GM21515 (cell line): ENCODE measurements at regions not wholly inside any gene's neighbourhood (a gene's known extent, or its start where the extent isn't known, plus 50 kb on each side); places are given as distances from the start of the nearest gene placed in this dataset.

Experiments
- ATAC-seq: cut with Tn5 transposase; IDR thresholded peaks from one replicate; pipeline ENCODE4 v1.9.1; 2021; ENCODE audit not compliant: unreplicated experiment

GRCh38 chr20:39623584-39624234 is 661.6 kb downstream of the DHX35 start:
- ATAC-seq = no peak

- ATAC-seq = no peak
Observed at GRCh38 chr20:39619271-39619785, 657.2 kb downstream of the DHX35 start.

DNA sequence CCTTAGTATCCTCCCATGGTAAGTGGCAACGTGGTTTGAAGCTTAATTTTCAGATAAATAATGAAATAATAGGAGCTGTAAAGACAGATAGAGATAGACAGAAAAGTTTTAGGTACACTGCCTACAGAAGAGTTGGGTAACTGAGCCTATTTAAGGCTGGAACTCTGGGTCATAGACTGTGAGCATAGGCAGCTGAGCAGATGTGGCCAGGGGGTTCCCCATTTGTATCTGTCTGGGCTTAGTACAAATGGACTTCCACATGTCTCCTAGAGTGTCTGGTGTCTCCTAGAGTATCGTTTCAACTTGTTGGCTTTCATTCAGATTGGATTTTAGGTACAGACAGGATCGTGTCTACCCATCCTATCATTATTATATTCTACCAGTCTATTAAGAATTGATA is 649.8 kb downstream of the DHX35 start:
- ATAC-seq = no peak

DNA sequence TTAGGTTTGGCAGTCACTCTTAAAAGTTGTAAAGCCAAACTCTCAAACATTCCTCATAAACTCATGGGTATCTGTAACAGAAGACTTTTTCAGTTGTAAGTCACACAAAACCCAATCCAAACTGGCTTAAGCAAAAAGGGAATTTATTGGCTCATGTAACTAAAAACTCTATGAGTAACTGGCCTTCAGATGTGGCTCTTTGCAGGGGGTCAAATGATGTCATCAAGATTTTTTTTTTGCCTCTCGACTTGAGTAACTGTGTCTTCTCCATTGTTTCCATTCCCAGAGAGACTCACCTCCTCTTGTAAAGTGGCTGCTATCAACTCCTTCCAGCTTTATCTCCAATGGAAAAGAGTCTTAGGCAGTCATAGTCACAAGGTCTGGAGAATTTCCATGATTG is 645.0 kb downstream of the DHX35 start:
- ATAC-seq = no peak

- no peak for ATAC-seq
Observed at GRCh38 chr20:39605908-39606307, 643.8 kb downstream of the DHX35 start.

DNA sequence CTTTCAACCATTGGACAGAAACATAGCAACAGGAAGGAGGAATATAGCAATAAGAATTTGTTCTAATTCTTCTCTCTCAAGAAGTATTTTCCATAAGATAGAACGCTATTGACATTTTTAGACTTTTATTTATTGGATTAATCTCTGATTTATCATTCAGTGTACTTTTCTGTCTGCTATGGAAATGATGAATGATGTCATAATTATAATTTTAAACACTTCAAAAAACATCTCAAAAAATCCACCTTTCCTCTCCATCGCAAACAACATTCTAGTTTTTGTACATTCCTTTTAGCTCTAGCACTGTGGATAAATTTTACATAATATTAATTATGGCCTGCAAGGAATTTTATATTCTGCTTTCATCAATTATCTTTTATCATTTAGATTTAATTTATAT is 643.2 kb downstream of the DHX35 start:
- no peak for ATAC-seq

GRCh38 chr20:39603219-39603618 is 641.1 kb downstream of the DHX35 start:
- ATAC-seq = no peak

- no peak for ATAC-seq
Observed at GRCh38 chr20:39602649-39603048, 640.5 kb downstream of the DHX35 start.

DNA sequence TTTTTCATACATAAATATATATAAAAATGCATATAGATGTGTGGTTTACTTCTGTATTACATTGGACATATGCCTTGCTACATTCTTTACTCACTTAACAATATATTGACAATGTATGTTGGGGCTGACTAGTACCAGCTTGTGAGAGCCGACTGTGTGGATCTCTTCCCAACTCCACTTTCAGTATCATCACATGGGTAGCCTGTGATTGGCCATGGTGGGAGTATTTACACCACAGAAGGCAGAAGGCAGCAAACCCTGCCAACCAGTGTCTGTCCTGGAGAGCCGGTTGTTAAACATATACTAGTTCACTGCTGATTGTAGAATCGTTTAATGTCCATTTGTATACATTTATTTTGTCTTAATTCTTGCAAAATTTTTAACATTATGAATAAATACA is 638.7 kb downstream of the DHX35 start:
- ATAC-seq = no peak

GRCh38 chr20:39600156-39600555 is 638.0 kb downstream of the DHX35 start:
- ATAC-seq = no peak

DNA sequence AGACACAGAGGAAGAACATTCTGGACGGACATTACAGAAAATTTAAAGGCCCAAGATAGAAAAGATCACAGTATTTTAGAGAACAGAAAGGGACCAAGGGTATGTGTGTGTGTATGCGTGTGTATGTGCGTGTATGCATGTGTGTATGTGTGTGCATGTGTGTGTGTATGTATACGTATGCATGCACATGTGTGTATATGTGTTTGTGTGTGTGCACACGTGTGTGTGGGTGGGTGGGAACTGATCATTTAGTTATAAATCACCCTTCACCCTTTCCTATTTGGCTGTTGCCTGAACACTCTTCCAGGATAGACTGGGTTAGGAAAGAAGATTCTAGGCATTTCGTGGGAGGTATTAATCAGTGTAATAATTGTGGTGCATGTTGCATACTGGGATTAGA is 634.4 kb downstream of the DHX35 start:
- ATAC-seq = no peak

DNA sequence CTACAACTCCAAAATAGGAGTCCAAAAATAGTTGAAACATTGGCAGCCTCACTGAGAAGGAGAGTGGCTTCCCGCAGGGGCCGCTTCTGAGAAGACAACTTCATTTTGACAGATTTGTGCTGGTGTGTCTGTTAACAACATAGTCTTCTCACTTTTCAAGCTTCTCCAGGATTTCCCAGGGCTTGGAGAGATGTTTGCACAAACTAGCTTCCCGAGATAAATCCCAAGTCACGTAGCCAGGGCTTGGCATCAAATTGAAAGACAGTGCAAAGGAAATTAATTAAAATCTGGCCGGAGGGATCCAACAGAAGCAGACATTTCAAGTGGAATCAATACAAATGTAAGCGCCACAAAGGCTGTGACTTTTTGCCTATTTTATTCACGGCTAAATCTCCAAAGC is 630.2 kb downstream of the DHX35 start:
- ATAC-seq = no peak

DNA sequence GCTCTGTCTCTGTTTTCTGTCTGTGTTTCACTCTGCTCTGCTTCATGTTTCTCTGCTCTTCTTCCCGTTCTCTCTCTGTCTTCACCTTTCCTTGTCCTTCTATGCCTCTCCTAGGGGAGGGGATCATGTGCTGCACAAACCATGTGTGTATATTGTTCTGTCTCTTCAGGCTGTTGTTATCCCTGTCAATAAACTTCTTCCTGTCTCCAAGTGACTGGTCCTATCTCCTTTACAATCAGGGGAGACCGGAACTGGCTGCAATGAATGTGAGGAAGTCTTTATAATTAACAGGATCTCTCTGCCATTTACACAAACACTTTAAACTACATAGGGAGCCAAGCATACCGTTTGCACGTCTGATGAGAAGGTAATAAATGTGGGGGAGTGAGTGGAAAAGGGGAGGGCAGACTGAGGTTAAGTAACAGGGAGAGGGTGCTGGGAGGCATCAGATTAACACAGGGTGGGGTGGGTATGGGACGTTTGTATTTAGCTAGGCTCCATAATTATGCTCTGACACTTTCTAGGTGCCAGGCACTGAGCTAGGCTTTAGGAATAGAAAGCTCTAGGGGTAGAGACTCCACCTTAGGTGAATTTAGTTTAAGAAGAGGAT is 626.1 kb downstream of the DHX35 start:
- no peak for ATAC-seq

DNA sequence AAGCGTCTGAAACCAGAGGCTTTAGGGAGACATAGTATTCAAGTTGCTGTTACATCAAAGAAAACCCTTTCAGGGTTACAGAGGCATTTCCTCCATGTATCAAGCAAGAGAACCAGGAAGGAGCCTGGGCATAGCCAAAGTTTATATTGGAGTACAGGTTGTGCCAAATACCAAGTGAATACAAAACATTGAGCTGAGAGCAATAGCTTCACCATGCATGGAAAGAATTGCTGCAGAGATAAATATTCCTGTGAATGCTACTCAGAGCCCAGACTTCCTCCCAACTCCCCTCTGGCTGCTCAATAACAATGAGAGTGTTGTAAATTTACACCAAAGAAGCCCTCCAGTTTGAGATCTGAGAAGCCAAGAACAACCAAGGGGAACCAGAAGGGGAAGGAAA is 618.9 kb downstream of the DHX35 start:
- ATAC-seq = no peak

- ATAC-seq = no peak
Observed at GRCh38 chr20:39576771-39577170, 614.6 kb downstream of the DHX35 start.

GRCh38 chr20:39574061-39574460 is 611.9 kb downstream of the DHX35 start:
- ATAC-seq = no peak

- ATAC-seq = no peak
Observed at GRCh38 chr20:39571171-39571570, 609.0 kb downstream of the DHX35 start.

DNA sequence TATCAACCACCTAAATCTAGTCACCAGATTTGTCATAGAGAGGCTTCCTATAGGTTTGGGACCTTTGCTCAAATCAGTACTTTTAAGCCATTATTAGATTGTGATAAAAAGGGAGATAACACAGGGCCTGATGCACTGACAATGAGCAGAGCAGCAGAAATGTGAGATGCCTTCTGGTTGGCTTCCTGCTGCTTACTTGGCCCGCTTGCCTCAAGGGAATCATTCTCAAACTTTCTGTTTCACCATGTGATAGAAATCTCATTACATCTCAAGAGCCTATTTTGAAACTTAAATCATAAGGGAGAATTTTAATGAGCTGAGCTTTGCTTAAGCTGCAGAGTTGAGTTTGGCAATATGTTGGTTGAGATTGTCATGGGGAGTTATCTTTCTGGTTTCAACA is 606.0 kb downstream of the DHX35 start:
- no peak for ATAC-seq

DNA sequence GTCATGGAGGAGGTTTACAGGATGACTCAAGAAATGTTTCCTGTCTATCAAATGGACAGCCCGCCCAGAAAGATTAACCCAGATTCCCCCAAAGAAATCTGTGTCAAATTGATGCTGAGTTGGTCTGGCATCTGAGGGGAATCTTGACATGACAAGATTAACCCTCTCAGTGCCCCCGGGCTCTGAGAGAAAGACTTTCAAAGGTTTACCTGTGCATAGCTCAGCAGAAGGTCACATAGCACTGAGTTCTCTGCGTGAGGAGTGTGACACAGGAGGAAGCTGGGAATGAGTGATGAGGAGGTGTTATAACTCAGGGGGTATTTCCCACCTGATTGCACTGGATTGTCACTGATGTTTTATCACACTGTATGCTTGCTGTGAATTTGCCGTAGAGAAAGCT is 601.2 kb downstream of the DHX35 start:
- no peak for ATAC-seq

- ATAC-seq = no peak
Observed at GRCh38 chr20:39554341-39554740, 592.2 kb downstream of the DHX35 start.

DNA sequence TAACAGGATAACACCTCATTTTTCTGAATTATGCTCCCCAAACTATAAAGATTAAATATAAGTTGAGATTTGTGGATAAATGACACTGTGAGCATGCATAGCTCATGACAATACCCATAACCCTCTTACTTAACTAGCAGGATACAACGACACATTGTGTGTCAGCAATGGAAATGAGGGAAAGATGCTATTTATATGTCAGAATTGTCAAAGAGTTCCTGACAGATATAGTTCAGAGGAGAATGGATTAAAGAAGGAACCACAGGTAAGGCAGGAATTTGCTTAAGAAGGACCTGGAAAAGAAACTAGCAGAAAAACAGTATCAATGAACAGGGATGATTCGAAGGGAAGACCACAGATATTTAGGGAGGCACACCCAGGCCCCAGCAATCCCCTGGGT is 591.0 kb downstream of the DHX35 start:
- ATAC-seq = no peak

GRCh38 chr20:39549733-39550132 is 587.6 kb downstream of the DHX35 start:
- ATAC-seq = no peak
